Muscle of leg (tissue), 3 donors: ENCODE measurements at regions not wholly inside any gene's neighbourhood (a gene's known extent, or its start where the extent isn't known, plus 50 kb on each side); places are given as distances from the start of the nearest gene placed in this dataset.
A peak's percentile ranks its signal among the peaks of the same experiment; 100 is the strongest.

Experiments
- DNase-seq: peaks from one replicate; pipeline ENCODE4 v3.0.0; 2013
- H3K27ac ChIP-seq: one replicate; pipeline ENCODE4 v1.5.1; 2013; ENCODE audit warnings: mild to moderate bottlenecking, low read length, control low read depth
- H3K27me3 ChIP-seq: one replicate; pipeline ENCODE4 v1.6.1; 2013; ENCODE audit warnings: low read length; ENCODE audit not compliant: control insufficient read depth, insufficient read depth
- H3K36me3 ChIP-seq: one replicate; pipeline ENCODE4 v1.6.1; 2013; ENCODE audit warnings: low read length; ENCODE audit not compliant: control insufficient read depth, insufficient read depth
- H3K4me1 ChIP-seq: one replicate; pipeline ENCODE4 v1.6.1; 2013; ENCODE audit warnings: low read length; ENCODE audit not compliant: control insufficient read depth, insufficient read depth
- H3K4me3 ChIP-seq: one replicate; pipeline ENCODE4 v1.5.1; 2013; ENCODE audit warnings: low read length, control low read depth
- H3K9me3 ChIP-seq: replicated peaks from 2 replicates; pipeline ENCODE4 v1.6.1; 2013; ENCODE audit warnings: low read depth, low read length; ENCODE audit not compliant: control insufficient read depth
- WGBS: methylation state at CpG from one replicate; pipeline ENCODE4 v1.1.5; 2013; ENCODE audit warnings: missing lambda C conversion rate; ENCODE audit not compliant: insufficient coverage; 5-methylcytosine and 5-hydroxymethylcytosine counted together

DNA sequence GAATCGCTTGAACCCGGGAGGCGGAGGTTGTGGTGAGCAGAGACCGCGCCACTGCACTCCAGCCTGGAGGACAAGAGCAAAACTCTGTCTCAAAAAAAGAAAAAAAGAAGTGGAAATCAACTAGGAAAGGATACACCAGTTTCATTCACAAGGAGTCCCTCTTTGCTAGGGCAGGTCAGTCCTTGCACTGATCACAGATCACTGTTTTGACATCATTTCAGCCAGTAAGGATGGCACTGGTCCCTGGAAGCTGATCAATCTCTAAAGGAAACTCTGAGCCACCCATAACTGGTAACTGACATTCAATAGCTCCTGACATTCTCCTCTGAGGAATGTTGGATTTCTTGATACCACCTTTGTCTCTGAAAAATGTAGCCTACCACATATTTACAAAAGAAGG, 243.1 kb upstream of the SLC35B3 start:
- H3K4me1 ChIP-seq: no peaks in the 10 kb centered on the region
- 96% methylated on average over 5 of the region's 5 CpGs for WGBS
- no peaks in the 10 kb centered on the region for H3K27me3 ChIP-seq
- no peaks in the 10 kb centered on the region for H3K9me3 ChIP-seq
- no peak for DNase-seq
- H3K27ac ChIP-seq: no peak overlapping the region
- no peaks in the 10 kb centered on the region for H3K36me3 ChIP-seq
- no peak overlapping the region for H3K4me3 ChIP-seq

DNA sequence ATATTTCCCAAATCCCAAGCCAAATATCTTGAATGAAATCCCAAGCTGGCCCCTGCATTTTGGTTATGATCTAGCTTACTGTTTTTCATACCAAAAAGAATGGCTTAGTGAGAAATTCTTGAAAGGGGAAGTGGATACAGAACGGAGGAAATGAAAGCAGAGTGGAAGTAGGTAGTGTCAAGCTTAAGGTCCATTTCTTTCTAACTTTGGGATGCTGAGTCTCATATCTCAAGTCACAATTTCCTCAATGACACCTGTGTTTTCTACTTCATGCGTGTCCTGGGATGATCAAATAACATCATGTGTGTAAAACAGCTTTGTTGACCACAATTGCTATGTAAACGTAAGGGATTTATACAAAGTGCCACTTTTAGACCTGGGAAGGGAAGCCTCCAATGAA, 238.8 kb upstream of the SLC35B3 start:
- H3K9me3 ChIP-seq: no peaks in the 10 kb centered on the region
- H3K27ac ChIP-seq: no peak overlapping the region
- H3K27me3 ChIP-seq: no peaks in the 10 kb centered on the region
- no peaks in the 10 kb centered on the region for H3K4me1 ChIP-seq
- DNase-seq: peak; percentile 6
- no peak overlapping the region for H3K4me3 ChIP-seq
- no peaks in the 10 kb centered on the region for H3K36me3 ChIP-seq
- WGBS: 70% methylated on average over 1 of the region's 3 CpGs

DNA sequence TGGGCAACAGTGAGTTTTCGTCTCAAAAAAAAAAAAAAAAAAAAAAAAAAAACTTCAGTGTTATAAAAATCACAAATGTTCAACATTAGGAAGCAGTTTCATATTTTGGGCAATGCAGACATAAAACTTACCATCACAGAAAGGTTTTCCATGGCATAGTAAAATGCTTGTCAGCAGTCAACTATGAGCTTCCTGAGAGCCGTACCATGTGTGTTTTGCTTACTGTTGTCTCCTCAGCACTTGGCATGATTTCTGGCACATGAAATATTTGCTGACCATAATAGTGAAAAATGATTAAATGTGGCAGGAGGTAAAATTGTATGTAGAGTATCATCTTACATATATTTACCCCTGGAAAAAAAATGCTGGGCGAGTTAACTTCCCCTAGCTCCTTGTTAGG, 237.5 kb upstream of the SLC35B3 start:
- no peaks in the 10 kb centered on the region for H3K36me3 ChIP-seq
- H3K27ac ChIP-seq: no peak overlapping the region
- H3K4me1 ChIP-seq: no peaks in the 10 kb centered on the region
- WGBS: no CpG with 5 or more reads among the region's 3 CpGs
- no peak overlapping the region for H3K4me3 ChIP-seq
- H3K9me3 ChIP-seq: no peaks in the 10 kb centered on the region
- DNase-seq: no peak
- no peaks in the 10 kb centered on the region for H3K27me3 ChIP-seq

DNA sequence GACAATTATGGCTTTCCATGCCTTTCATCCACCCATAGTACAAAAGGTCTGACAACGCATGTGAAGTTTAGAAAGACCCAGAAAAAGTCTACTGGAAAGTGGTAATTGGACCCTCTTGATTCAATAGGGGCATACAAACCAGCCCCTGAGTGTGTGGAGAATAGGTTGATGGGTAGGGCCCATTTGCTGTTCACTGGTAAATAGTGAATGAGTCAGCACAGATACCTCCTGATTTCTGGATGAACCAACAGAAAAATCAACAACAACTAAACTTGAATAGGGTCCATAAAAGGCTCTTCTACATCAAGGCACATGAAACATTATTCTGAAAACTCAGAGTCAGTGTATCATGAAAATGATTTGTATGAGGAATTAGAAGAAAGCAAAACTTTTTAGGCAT, 235.4 kb upstream of the SLC35B3 start:
- no peak overlapping the region for H3K27ac ChIP-seq
- H3K4me3 ChIP-seq: no peak overlapping the region
- no CpG with 5 or more reads among the region's 1 CpG for WGBS
- H3K27me3 ChIP-seq: no peaks in the 10 kb centered on the region
- H3K4me1 ChIP-seq: no peaks in the 10 kb centered on the region
- H3K9me3 ChIP-seq: no peaks in the 10 kb centered on the region
- no peak for DNase-seq
- H3K36me3 ChIP-seq: no peaks in the 10 kb centered on the region

DNA sequence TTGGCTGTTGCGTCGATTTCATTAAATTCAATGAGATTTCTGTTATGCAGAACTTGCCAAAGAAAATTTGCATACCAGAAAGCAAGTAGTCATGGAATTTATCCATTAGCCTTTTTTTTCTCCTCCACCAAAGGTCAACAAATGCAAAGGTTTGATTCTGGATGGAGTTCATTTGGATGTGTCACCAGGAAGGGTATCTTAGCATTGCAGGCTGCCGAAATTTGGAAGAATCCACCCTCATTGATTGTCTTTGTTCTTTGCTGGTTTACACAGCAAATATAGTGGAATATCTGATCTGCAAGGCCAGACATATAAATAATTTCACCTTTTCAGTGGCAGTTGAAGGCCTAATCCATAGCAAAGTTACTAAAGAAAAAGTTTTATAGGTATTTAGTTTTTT, 229.4 kb upstream of the SLC35B3 start:
- no CpG with 5 or more reads among the region's 3 CpGs for WGBS
- H3K36me3 ChIP-seq: no peaks in the 10 kb centered on the region
- no peak overlapping the region for H3K27ac ChIP-seq
- no peaks in the 10 kb centered on the region for H3K4me1 ChIP-seq
- DNase-seq: no peak
- no peaks in the 10 kb centered on the region for H3K9me3 ChIP-seq
- no peaks in the 10 kb centered on the region for H3K27me3 ChIP-seq
- no peak overlapping the region for H3K4me3 ChIP-seq

DNA sequence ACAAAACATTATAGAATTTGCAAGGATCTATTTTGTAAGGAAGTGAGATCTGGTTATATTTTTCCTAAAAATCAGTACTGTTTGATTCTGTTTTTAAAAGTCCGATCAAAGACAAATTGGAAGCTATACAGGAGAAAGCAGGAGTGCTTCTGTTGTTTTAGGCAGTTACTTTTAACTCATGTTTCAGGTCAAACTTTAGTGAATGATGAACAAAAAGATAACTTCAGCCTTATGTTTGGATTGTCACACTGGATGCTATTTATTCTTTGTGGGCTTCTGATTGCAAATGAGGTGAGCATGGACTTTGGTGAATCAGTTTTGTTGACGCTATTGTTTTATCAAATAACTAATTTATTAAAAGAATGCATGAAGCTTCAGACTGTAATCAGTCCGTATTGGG, 228.7 kb upstream of the SLC35B3 start:
- Histone ChIP-seq H3K4me1 (no peaks in the 10 kb centered on the region), H3K27me3 (no peaks in the 10 kb centered on the region), H3K36me3 (no peaks in the 10 kb centered on the region), H3K4me3 (no peak overlapping the region), H3K27ac (no peak overlapping the region), H3K9me3 (no peaks in the 10 kb centered on the region)
- WGBS: 100% methylated on average over 1 of the region's 3 CpGs
- DNase-seq: no peak

DNA sequence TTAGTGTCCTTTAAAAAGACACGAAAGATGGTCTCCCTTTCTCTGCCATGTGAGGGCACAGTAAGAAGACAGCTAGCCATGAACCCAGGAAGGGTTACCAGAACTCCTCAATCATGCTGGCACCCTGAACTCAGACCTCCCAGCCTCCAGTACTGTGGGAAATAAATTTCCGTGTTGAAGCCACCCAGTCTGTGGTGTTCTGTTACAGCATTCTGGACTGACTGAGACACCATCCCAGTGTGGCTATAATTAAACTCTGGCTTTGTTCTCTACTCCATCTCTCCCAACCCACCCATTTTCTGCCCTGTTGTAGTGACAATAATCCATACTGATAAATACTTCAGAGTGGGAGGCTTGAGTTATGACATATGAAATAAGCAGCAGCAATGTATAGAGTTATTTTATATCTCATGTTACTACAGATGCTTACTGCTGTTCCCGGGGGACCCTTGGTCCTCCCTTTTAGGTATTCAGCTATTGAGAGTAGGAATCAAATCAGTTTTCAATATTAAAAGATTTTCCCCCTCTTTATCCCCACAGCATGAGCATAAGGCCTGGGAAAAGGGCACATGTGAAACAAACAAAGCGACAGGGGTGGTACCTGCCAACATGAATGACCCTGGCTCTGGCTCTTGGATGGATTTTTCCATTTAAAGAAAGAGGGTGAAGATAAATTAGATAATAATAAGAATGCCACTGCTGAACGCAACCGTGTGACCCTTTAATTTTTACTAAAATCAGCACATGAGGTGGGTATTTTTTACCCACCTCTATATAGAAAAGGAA, 224.3 kb upstream of the SLC35B3 start:
- WGBS: 100% methylated on average over 1 of the region's 6 CpGs

DNA sequence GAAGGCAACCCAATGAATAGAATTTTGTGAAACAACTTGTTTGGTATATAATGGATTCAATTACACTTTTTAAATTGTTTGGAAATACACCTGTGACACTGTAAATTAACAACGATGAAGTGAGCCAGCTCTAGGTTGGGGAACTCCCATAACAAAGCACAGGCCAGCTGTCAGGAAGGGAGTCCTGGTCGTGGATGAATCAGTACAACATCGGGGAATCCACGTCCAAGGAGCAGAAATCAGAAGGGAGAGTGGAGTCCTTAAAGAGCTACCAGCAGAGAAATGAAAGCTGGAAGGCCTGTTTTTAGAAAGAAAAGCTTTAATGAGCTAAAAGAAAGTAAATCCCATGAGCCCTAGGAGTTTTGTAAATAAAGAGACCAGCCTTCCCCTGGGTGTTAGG, 223.1 kb upstream of the SLC35B3 start:
- no peaks in the 10 kb centered on the region for H3K9me3 ChIP-seq
- no peaks in the 10 kb centered on the region for H3K27me3 ChIP-seq
- H3K4me1 ChIP-seq: no peaks in the 10 kb centered on the region
- no peak overlapping the region for H3K27ac ChIP-seq
- 15% methylated on average over 3 of the region's 4 CpGs for WGBS
- no peak for DNase-seq
- H3K36me3 ChIP-seq: no peaks in the 10 kb centered on the region
- H3K4me3 ChIP-seq: no peak overlapping the region

More for the DNA sequence above, 224.3 kb upstream of the SLC35B3 start:
- H3K9me3 ChIP-seq: no peaks in the 10 kb centered on the region
- H3K27me3 ChIP-seq: no peaks in the 10 kb centered on the region
- H3K4me3 ChIP-seq: no peak overlapping the region
- DNase-seq: no peak
- no peaks in the 10 kb centered on the region for H3K36me3 ChIP-seq
- H3K4me1 ChIP-seq: no peaks in the 10 kb centered on the region
- no peak overlapping the region for H3K27ac ChIP-seq

DNA sequence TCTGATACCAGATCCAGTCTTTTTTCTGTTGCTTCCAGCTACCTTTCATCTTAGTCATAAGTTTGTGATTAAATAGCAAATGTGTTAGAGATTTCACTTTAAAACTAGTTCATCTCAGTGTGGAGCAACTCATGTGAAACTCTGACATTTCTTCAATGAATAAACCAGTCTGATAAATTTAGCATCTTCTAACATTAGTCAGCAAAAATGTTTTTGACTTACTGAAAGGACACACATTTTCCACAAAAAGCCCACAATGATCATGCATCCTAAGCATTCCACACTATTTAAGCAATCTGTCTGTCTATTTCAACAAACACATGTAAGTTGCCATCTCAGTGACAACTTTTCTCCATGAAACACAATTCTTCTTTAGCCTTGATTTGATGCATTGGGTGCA, 222.2 kb upstream of the SLC35B3 start:
- Histone ChIP-seq H3K27me3 (no peaks in the 10 kb centered on the region), H3K4me1 (no peaks in the 10 kb centered on the region), H3K4me3 (no peak overlapping the region), H3K9me3 (no peaks in the 10 kb centered on the region), H3K27ac (no peak overlapping the region), H3K36me3 (no peaks in the 10 kb centered on the region)
- DNase-seq: no peak

DNA sequence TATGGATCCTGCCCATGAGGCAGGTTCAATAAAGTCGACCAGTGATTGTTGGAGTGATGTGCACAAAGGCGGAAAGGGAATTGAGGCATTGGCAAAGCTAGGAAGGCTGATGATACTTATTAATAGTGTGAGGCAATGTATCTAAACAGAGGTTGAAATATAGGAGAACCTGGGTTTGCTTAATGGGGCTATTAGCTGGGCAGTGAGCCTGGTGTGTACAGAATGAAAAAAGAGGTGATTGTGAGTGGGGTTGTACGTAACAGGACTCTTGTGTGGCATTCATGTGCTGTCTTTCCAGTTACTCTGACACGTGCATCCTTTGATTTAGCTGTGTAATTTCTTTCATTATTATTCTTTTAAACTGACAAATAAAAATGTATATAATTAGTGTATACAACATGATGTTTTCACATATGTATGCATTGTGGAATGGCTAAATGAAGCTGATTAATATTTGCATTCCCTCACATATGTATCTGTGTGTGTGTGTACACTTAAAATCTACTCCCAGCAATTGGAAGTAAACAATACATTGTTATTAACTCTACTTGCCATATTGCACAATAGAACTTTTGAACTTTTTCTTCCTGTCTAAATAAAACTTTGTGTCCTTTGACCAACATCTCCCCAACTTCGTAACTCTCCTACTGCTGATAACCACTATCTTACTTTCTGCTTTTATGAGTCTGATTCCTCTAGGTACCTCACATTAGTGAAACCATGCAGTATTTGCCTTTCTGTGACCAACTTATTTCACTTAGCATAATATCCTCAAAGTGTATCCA, 220.5 kb upstream of the SLC35B3 start:
- WGBS: 86% methylated on average over 3 of the region's 5 CpGs
- no peaks in the 10 kb centered on the region for H3K4me1 ChIP-seq

More for the DNA sequence above, 220.5 kb upstream of the SLC35B3 start:
- Histone ChIP-seq H3K27me3 (no peaks in the 10 kb centered on the region), H3K36me3 (no peaks in the 10 kb centered on the region), H3K9me3 (no peaks in the 10 kb centered on the region), H3K4me3 (no peak overlapping the region), H3K27ac (no peak overlapping the region)
- DNase-seq: no peak
